Keratinocyte (primary cell): ENCODE measurements at regions not wholly inside any gene's neighbourhood (a gene's known extent, or its start where the extent isn't known, plus 50 kb on each side); places are given as distances from the start of the nearest gene placed in this dataset.

ENCODE experiments used
- DNase-seq: peaks from one replicate; pipeline ENCODE4 v3.0.0-alpha.2; 2011; ENCODE audit warnings: low read depth, missing footprints, low spot score
- FAIRE-seq: peaks from 2 replicates; lab custom pipeline; 2011; peaks lifted over from hg19 to GRCh38; lab: Jason Lieb, UNC
- H2AFZ ChIP-seq: 2 replicates; pipeline ENCODE4 v1.6.0; 2012; ENCODE audit warnings: low read length, control low read depth, inconsistent platforms; ENCODE audit not compliant: control insufficient read depth
- H3K27ac ChIP-seq: 2 replicates; pipeline ENCODE4 v1.5.1; 2011; ENCODE audit warnings: low read length; ENCODE audit not compliant: control insufficient read depth, insufficient read depth
- H3K27me3 ChIP-seq: 3 replicates; pipeline ENCODE4 v1.6.0; 2011; ENCODE audit warnings: low read length; ENCODE audit not compliant: control insufficient read depth, insufficient read depth; ENCODE audit errors: extremely low read depth
- H3K36me3 ChIP-seq, 2 experiments: 2 replicates in 1 of 2; 3 replicates in 1 of 2; pipeline ENCODE4 v1.5.1; 2011; ENCODE audit warnings: low read length in 2 of 2, mild to moderate bottlenecking in 1 of 2; ENCODE audit not compliant: control insufficient read depth in 2 of 2, insufficient read depth in 2 of 2; ENCODE audit errors: extremely low read depth in 1 of 2
- H3K4me1 ChIP-seq: 3 replicates; pipeline ENCODE4 v1.5.1; 2011; ENCODE audit warnings: low read length; ENCODE audit not compliant: control insufficient read depth, insufficient read depth; ENCODE audit errors: extremely low read depth
- H3K4me2 ChIP-seq: 3 replicates; pipeline ENCODE4 v1.6.0; 2011; ENCODE audit warnings: low read depth, low read length; ENCODE audit not compliant: control insufficient read depth, insufficient read depth; ENCODE audit errors: extremely low read depth
- H3K4me3 ChIP-seq, 3 experiments: fragments of 200-600 bp in 1 of 3; sonication (generic) in 1 of 3; 2 replicates in 2 of 3; 3 replicates in 1 of 3; pipeline ENCODE4 v1.5.1; 2011 to 2016; ENCODE audit warnings: low read length in 3 of 3, mild to moderate bottlenecking in 3 of 3, control low read depth in 2 of 3, inconsistent platforms in 1 of 3, low read depth in 1 of 3, mixed read lengths in 1 of 3, mixed run types in 1 of 3, moderate library complexity in 1 of 3; ENCODE audit not compliant: control insufficient read depth in 2 of 3, insufficient read depth in 2 of 3; ENCODE audit errors: extremely low read depth in 1 of 3
- H3K79me2 ChIP-seq: 2 replicates; pipeline ENCODE4 v1.6.0; 2012; ENCODE audit warnings: low read length; ENCODE audit not compliant: control insufficient read depth, insufficient read depth
- H3K9ac ChIP-seq: 3 replicates; pipeline ENCODE4 v1.6.0; 2011; ENCODE audit warnings: low read length; ENCODE audit not compliant: control insufficient read depth, insufficient read depth; ENCODE audit errors: extremely low read depth
- H3K9me1 ChIP-seq: 3 replicates; pipeline ENCODE4 v1.6.0; 2011; ENCODE audit warnings: low read length; ENCODE audit not compliant: control insufficient read depth, insufficient read depth; ENCODE audit errors: extremely low read depth
- H3K9me3 ChIP-seq: 2 replicates; pipeline ENCODE4 v1.5.1; 2012; ENCODE audit warnings: low read depth, low read length; ENCODE audit not compliant: control insufficient read depth
- H4K20me1 ChIP-seq: 3 replicates; pipeline ENCODE4 v1.6.0; 2011; ENCODE audit warnings: low read length; ENCODE audit not compliant: control insufficient read depth, insufficient read depth; ENCODE audit errors: extremely low read depth
- CTCF ChIP-seq, 3 experiments: IDR thresholded peaks in 1 of 3; conservative IDR thresholded peaks in 1 of 3; optimal IDR thresholded peaks in 1 of 3; 2 replicates in 2 of 3; 3 replicates in 1 of 3; pipeline versions ENCODE3 to v1.5.1; 2011; ENCODE audit warnings: low read length in 3 of 3, mild to moderate bottlenecking in 3 of 3, moderate library complexity in 2 of 3, control low read depth in 1 of 3, inconsistent platforms in 1 of 3; ENCODE audit not compliant: insufficient read depth in 2 of 3; ENCODE audit errors: extremely low read depth in 1 of 3
- EZH2 ChIP-seq: IDR thresholded peaks from one replicate; pipeline ENCODE4 v1.6.1; 2012; ENCODE audit warnings: inconsistent platforms, mild to moderate bottlenecking, low read length, moderate library complexity
- dilution Hi-C: fragments of 300-500 bp; cut with MboI; formaldehyde crosslinking; loops from one replicate; pipeline ENCODE4 v1.7.0; 2020; ENCODE audit warnings: low sequenced_read_pairs; ENCODE audit not compliant: extremely low pct_ligation_motif_present

- Histone ChIP-seq H3K4me2 (no peak overlapping the region), H3K27ac (no peak overlapping the region), H3K4me3 (no peak overlapping the region), H3K4me1 (no peaks in the 10 kb centered on the region), H3K79me2 (no peaks in the 10 kb centered on the region), H3K36me3 (no peaks in the 10 kb centered on the region), H3K9me3 (no peaks in the 10 kb centered on the region), H3K27me3 (no peaks in the 10 kb centered on the region), H2AFZ (no peak overlapping the region), H4K20me1 (no peaks in the 10 kb centered on the region), H3K9me1 (no peaks in the 10 kb centered on the region), H3K9ac (no peak overlapping the region)
- DNase-seq (no peak), FAIRE-seq (no peak)
- TF ChIP-seq EZH2, result no peak
- TF ChIP-seq CTCF (optimal IDR thresholded peaks at IDR 0.05 in 1 of 3, IDR thresholded peaks at IDR 0.05 in 1 of 3, conservative IDR thresholded peaks at IDR 0.05 in 1 of 3; ENCODE audit: extremely low read depth in 1 of 3, insufficient read depth in 2 of 3, low read length in 3 of 3), result no peak
- dilution Hi-C loops, result no loop called here
Observed at GRCh38 chr20:52616629-52617028, 355.5 kb upstream of the TSHZ2 start.

GRCh38 chr20:52614051-52614863 is 357.9 kb upstream of the TSHZ2 start:
- dilution Hi-C loops, result no loop called here

More at GRCh38 chr20:52614051-52614863, 357.9 kb upstream of the TSHZ2 start:
- no peak for TF ChIP-seq EZH2
- TF ChIP-seq CTCF (optimal IDR thresholded peaks at IDR 0.05 in 1 of 3, IDR thresholded peaks at IDR 0.05 in 1 of 3, conservative IDR thresholded peaks at IDR 0.05 in 1 of 3; ENCODE audit: extremely low read depth in 1 of 3, insufficient read depth in 2 of 3, low read length in 3 of 3), result no peak
- no peak overlapping the region for H3K27ac ChIP-seq
- H4K20me1 ChIP-seq, result no peaks in the 10 kb centered on the region
- FAIRE-seq, result no peak
- no peaks in the 10 kb centered on the region for H3K79me2 ChIP-seq
- no peak for DNase-seq
- H2AFZ ChIP-seq, result no peak overlapping the region
- H3K9me1 ChIP-seq, result no peaks in the 10 kb centered on the region
- H3K4me1 ChIP-seq, result no peaks in the 10 kb centered on the region
- H3K36me3 ChIP-seq, result no peaks in the 10 kb centered on the region
- no peaks in the 10 kb centered on the region for H3K9me3 ChIP-seq
- no peak overlapping the region for H3K4me3 ChIP-seq
- no peak overlapping the region for H3K4me2 ChIP-seq
- H3K27me3 ChIP-seq, result no peaks in the 10 kb centered on the region
- no peak overlapping the region for H3K9ac ChIP-seq
